ENCODE measurements at regions not wholly inside any gene's neighbourhood (a gene's known extent, or its start where the extent isn't known, plus 50 kb on each side); places are given as distances from the start of the nearest gene placed in this dataset.
A peak's percentile ranks its signal among the peaks of the same experiment; 100 is the strongest.

- H3K27ac ChIP-seq (ENCODE audit: low read depth, low read length), result no peak overlapping the region
- TF ChIP-seq CTCF (IDR thresholded peaks at IDR 0.05; ENCODE audit: extremely low read depth, low read depth, low read length), result no peak
- H3K9me3 ChIP-seq (ENCODE audit: low read depth, low read length), result no peaks in the 10 kb centered on the region
- H3K4me2 ChIP-seq (ENCODE audit: insufficient read depth, low read length), result peak overlapping the region; percentile 37
- no peaks in the 10 kb centered on the region for H3K27me3 ChIP-seq (ENCODE audit: insufficient read depth, low read length)
- no peaks in the 10 kb centered on the region for H3K4me1 ChIP-seq (ENCODE audit: insufficient read depth, low read length)
- no peaks in the 10 kb centered on the region for H4K20me1 ChIP-seq (ENCODE audit: insufficient read depth, low read length)
- no peaks in the 10 kb centered on the region for H3K79me2 ChIP-seq (ENCODE audit: insufficient read depth, low read length)
- peak overlapping the region; percentile 13 for H2AFZ ChIP-seq (ENCODE audit: low read length)
- no peak for DNase-seq (ENCODE audit: insufficient read length, low spot score, missing footprints)
- H3K36me3 ChIP-seq (ENCODE audit: insufficient read depth, low read length), result no peaks in the 10 kb centered on the region
- peak overlapping the region; percentile 39 for H3K4me3 ChIP-seq (ENCODE audit: insufficient read depth, low read length)
Measured at GRCh38 chr1:82819234-82819633, 1018.5 kb downstream of the ADGRL2 start.

- H3K79me2 ChIP-seq (ENCODE audit: insufficient read depth, low read length), result no peaks in the 10 kb centered on the region
- no peak overlapping the region for H2AFZ ChIP-seq (ENCODE audit: low read length)
- no peak overlapping the region for H3K4me2 ChIP-seq (ENCODE audit: insufficient read depth, low read length)
- H3K4me3 ChIP-seq (ENCODE audit: insufficient read depth, low read length), result no peak overlapping the region
- no peak overlapping the region for H3K27ac ChIP-seq (ENCODE audit: low read depth, low read length)
- no peaks in the 10 kb centered on the region for H3K27me3 ChIP-seq (ENCODE audit: insufficient read depth, low read length)
- TF ChIP-seq CTCF (IDR thresholded peaks at IDR 0.05; ENCODE audit: extremely low read depth, low read depth, low read length), result no peak
- no peaks in the 10 kb centered on the region for H3K36me3 ChIP-seq (ENCODE audit: insufficient read depth, low read length)
- DNase-seq (ENCODE audit: insufficient read length, low spot score, missing footprints), result no peak
- no peaks in the 10 kb centered on the region for H4K20me1 ChIP-seq (ENCODE audit: insufficient read depth, low read length)
- H3K9me3 ChIP-seq (ENCODE audit: low read depth, low read length), result no peaks in the 10 kb centered on the region
- no peaks in the 10 kb centered on the region for H3K4me1 ChIP-seq (ENCODE audit: insufficient read depth, low read length)
Measured at GRCh38 chr1:82818586-82818985, 1017.9 kb downstream of the ADGRL2 start.

- peak; percentile 32 for DNase-seq (ENCODE audit: insufficient read length, low spot score, missing footprints)
- H3K4me1 ChIP-seq (ENCODE audit: insufficient read depth, low read length), result no peaks in the 10 kb centered on the region
- no peaks in the 10 kb centered on the region for H3K79me2 ChIP-seq (ENCODE audit: insufficient read depth, low read length)
- H3K36me3 ChIP-seq (ENCODE audit: insufficient read depth, low read length), result no peaks in the 10 kb centered on the region
- H4K20me1 ChIP-seq (ENCODE audit: insufficient read depth, low read length), result no peaks in the 10 kb centered on the region
- H3K4me2 ChIP-seq (ENCODE audit: insufficient read depth, low read length), result no peak overlapping the region
- no peaks in the 10 kb centered on the region for H3K9me3 ChIP-seq (ENCODE audit: low read depth, low read length)
- no peak overlapping the region for H3K27ac ChIP-seq (ENCODE audit: low read depth, low read length)
- no peaks in the 10 kb centered on the region for H3K27me3 ChIP-seq (ENCODE audit: insufficient read depth, low read length)
- no peak overlapping the region for H2AFZ ChIP-seq (ENCODE audit: low read length)
- TF ChIP-seq CTCF (IDR thresholded peaks at IDR 0.05; ENCODE audit: extremely low read depth, low read depth, low read length), result no peak
- no peak overlapping the region for H3K4me3 ChIP-seq (ENCODE audit: insufficient read depth, low read length)
Measured at GRCh38 chr1:82813386-82813785, 1012.7 kb downstream of the ADGRL2 start.

GRCh38 chr1:82810601-82811000, 1009.9 kb downstream of the ADGRL2 start:
- Histone ChIP-seq H3K27me3 (ENCODE audit: insufficient read depth, low read length) (no peaks in the 10 kb centered on the region), H3K4me3 (ENCODE audit: insufficient read depth, low read length) (no peak overlapping the region), H3K4me2 (ENCODE audit: insufficient read depth, low read length) (no peak overlapping the region), H2AFZ (ENCODE audit: low read length) (no peak overlapping the region), H3K27ac (ENCODE audit: low read depth, low read length) (no peak overlapping the region), H3K36me3 (ENCODE audit: insufficient read depth, low read length) (no peaks in the 10 kb centered on the region), H3K9me3 (ENCODE audit: low read depth, low read length) (no peaks in the 10 kb centered on the region), H4K20me1 (ENCODE audit: insufficient read depth, low read length) (no peaks in the 10 kb centered on the region), H3K4me1 (ENCODE audit: insufficient read depth, low read length) (no peaks in the 10 kb centered on the region), H3K79me2 (ENCODE audit: insufficient read depth, low read length) (no peaks in the 10 kb centered on the region)
- no peak for TF ChIP-seq CTCF (IDR thresholded peaks at IDR 0.05; ENCODE audit: extremely low read depth, low read depth, low read length)
- DNase-seq (ENCODE audit: insufficient read length, low spot score, missing footprints), result no peak
